ENCODE measurements at regions not wholly inside any gene's neighbourhood (a gene's known extent, or its start where the extent isn't known, plus 50 kb on each side); places are given as distances from the start of the nearest gene placed in this dataset.

DNA sequence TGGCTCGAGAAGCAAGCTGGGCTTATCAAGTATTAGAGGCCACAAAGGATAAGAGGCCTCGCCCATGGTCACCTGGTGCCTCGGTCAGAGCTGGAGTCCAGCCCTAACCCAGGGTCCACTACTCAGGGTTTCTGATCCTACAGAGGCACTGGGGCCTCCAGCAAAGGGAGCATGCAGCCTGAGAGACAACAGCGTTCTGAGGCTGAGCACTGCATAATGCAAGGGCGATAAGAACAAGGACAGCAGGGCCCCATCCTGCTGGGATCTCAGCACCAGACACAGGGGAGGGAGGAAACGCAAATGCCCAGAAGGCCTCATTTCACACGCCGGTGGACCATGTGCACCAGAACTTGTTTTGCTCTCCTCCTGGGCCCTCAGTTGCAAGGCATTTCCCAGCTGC is 63.0 kb downstream of the C5orf15 start:
- DNase-seq: no peak

DNA sequence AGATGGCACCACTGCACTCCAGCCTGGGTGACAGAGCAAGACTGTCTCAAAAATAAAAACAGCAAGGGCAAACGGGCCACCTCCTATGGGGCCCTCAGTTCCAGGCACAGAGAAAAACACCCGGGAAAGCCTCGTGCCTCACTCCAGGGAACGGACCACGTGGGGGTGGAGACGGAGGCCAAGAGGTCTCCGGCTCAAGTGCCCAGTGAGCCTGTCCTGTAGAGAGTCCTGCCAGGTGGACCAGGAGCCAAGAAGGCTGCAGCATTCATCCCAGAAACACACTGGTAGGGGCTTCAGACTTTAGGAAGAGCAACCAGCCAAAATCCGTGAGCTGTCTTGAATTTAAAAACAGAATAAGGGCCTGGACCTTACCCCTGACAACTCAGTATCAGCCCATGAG is 63.8 kb downstream of the C5orf15 start:
- no peak for DNase-seq

DNA sequence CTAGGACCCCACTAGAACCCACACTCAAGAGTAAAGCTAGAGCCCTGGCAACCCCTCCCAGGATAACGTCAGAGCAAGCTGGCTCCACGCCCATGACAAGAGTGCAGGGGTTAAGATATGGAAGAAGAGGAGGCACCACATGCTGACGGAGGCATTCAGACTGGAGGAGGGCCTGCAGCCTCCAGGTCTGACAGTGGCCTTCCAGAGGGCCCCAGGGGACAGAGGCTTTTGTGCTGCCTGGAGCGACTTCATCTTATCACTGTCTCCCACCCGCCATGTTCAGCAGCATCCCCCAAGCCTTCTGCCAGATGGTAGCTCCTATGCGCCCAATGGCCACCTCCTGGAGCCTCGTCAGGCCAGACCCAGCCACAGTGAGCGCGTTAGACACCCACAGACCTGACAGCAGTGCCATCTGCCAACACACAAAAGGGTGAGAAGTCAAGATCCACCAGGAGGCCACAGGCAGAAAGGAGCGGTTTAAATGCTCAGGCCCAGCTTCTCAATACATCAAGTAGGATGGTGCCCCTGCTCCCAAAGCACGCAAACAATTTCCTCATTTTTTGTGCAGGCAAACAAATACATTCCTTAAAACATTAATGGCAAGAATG is 65.8 kb downstream of the C5orf15 start:
- no peak for DNase-seq

DNA sequence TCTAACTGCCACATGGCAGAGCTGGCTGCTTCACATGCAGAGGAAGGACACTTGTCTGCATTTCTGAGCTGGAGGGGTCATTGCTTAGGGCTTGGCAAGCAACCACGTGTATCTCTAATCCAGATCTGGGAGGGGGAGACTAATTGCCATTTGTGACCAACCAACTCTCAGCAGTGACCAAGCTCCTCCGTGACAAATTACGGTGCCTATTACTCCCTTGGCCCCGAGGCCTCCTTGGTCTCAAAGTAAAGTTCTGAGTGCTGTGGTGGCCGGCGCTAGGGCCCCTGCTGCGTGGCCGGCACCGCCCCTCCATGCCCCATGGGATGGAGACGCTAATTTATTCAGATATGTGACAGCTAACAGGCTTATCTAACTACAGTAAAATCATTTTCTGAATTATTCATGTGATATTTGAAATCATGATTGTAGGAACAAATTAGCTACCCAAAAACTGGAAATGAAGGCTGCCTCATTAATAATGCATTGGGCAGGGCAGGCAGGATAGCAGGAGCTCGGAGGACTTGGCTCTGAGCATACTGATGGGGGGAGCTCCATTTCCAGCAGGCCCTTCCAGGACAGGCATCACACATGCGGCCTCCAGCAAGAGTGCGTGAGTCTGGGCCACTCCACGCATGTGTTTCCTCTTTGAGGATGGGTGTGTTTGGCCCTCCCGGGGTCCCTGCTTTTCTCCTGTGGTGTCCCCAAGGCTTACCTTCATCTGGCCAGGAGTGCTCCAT is 67.7 kb downstream of the C5orf15 start:
- DNase-seq: no peak

DNA sequence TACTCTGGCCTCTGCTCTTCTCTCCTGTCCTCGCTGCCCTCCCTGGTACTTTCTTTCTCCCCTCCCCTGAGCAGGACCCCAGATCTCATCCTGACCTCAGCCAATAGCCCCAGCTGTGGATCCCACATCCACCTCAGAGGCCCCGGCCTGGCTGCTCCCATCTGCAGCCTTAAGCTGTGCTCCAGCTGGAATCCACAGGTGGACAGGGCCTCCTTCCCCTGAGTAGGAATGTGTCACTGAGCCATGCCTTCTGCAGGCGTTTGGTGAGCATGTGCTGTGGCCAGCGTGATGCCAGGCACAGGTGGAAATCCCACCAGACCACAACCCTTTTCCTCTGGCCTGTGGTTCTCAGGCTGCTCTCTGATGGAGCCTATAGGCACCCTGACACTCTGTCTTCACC is 68.9 kb downstream of the C5orf15 start:
- no peak for DNase-seq

DNA sequence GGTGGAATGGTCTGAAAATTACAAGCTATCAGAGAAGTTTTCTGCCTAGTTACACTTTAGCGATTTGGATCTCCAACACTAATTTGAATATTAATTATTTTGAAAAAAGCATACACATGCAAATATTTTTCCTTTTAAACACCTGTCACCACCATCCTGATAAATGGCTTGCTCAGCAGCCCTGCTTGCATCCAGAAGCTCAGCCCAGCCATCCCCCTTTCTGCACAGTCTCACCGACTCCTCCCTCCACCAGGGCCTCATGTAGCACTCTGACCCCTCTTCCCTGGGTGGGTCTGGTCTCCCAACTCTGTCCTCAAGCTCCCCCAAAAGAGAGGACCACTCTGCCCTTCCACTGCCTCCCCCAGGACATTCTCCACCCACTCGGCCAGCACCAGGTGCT is 70.0 kb downstream of the C5orf15 start:
- no peak for DNase-seq

DNA sequence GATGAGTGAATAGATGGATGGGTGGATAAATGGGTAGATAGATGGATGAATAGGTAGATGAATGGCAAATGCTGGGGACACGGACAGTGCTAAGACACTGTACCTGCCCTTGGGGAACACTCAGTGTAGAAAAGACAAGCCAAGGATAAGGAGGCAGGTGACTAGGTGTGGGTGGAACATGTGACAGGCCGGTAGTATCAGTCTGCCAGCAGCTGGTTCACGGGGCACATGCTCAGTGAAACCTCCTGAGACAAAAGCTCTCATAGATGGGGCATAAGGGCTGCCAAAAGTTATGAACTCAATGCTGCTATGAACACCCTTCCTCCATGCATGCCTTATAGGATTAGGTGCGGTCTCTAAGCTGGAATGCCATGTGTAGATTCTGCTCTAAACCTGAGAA is 71.0 kb downstream of the C5orf15 start:
- DNase-seq: no peak

DNA sequence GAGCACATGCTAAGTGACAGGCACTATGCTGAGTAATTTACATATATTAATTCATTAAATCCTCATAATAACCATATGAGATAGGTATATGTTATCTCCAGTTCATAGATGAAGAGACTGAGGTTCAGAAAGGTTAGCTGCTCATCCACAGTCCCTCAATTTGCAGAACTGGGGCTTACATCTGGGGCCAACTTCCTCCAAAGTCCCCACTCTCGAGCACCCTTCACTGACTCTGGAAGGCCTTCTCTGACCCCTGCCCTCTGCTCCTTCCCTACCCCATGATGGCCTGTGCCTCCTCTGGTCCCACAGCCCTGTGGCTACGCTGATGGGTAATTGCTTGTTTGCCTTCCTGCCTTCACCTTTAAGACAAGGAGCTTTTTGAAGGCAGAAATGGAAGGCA is 71.6 kb downstream of the C5orf15 start:
- DNase-seq: no peak

DNA sequence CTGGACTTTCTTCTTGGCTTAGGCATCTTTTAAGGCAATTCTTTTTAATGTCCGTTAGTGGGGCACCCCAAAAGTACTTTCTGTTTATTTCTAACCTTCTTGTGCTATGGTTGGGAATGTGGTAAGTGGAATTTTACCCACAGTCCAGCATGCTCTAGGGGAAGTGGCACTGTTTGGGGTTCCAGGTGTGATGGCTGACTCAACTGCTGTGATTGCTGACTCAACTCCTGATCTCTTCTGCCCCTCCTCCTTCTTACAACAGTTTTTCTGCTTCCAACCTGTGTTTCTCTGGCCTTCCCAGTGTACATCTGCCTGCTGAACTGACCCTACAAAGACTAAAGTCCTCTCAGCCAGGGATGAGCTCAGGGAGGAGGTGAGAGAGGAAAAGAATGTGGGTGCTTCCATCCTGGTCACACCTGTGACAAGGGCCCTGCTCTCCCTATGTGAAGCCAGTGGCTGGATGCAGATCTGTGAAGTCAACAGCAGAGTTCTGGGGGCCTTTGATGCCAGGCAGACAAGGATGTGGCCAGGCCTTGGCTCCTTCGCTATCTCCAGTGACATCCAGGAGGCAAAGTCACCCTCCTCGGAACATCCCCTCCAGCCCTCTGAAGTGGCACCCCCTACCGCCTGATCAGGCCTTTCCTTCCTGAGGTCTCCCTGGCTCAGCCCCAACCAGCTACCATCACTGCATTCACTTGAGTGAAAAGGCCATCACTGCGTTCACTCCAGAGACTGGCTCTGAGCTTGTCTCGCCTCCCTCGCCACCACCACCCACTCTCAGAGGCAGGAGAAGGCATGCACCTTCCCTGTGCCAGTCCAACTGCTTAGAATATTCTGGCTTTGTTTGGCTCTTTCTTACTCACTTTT is 72.2 kb downstream of the C5orf15 start:
- DNase-seq: no peak

DNA sequence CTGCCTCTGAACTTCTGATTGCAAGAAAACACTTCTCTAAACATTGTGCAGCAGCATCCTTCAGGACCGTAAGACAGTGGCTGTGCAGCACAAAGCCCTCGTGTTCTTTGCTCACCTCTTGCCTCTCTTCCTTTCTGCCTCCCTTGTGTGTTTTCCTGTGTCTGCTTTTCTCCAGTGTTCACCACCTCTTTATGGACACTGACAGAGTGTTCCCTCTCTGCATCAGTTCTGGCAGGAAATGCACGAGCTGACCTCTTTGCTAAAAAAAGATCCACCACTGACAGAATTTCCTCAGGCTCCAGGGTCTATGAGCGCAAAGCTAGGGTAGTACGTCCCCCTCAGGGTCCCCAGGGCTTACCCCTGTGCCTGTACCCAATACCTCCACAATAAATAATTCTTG is 74.3 kb downstream of the C5orf15 start:
- no peak for DNase-seq

DNA sequence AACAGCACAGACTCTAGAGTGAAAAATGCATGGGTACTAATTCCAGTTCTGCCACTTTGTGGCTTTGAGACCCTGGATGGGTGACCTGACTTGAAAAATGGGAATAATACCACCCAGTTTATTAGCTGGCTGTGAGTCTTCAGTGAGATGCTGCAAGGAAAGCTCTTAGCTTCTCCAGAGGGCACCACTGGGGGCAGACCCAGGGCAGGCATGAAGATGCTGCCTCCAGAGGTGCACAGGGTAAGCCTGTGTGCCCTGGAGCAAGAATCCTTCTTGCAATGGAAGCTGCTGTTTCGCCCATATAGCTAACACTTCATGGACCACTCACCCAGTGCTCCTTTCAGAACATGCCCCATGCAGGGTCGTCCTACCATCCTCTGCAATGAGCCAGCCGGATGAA is 75.7 kb downstream of the C5orf15 start:
- DNase-seq: no peak

DNA sequence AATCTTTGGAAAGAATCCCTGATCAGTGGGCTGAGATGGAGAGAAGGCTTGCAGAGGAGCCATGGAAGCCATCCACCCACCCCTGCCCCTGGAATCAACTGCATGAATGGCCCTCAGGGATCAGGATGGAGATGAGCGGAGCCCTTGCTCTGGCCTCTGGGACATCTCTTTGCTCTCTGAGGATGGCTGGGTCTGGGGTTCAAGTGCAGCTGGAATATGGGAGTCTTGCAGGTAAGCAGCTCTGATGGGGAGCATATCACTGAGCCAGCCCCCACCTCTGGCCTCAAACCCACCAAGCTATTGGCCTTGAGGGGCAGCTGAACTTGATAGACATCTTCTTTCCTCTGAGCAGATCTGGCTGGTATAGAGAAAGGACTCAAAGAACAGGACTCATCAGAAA is 76.1 kb downstream of the C5orf15 start:
- DNase-seq: no peak

DNA sequence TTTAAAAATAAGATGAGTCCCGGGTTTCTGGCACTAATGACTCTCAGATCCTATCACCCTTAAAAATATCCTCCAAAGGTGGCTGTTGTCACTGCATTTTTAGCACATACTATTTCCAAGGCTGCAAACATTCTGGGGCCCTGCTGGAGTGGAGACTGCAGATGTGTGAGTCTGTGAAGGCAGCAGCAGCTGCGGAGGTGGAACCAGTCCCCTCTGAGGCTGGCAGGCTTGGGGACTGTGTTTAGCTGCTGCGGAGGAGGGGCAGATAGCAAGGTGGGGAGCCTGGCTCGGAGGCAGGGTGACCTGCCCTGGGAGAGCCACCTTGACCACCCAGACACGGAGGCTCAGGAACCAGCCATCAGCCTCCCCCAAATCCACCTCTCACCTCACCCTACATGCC is 77.0 kb downstream of the C5orf15 start:
- DNase-seq: no peak

DNA sequence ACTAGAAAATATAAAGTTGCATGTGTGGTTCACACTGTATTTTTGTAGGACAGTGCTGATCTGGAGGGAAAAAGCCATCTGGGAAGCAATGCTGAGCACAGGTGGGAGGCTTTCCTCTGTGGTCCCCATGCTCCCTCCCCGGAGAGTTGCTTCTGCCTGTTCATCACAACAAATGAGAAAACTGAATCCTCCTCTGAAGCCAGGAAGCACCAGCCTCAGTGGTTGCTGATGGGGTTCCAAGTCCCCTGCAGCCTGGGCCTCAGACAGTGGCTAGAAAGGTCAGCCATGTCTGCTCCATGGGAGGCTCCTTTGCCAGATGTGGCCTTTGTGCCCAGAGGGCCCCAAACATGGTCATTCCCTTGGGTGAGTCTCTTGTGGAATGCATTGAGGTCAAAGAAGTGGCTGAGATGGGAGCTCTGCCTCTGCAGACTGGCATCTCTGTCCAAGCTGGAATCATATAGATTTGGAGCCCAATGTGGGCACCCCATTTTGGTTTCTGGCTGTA is 77.6 kb downstream of the C5orf15 start:
- no peak for DNase-seq

DNA sequence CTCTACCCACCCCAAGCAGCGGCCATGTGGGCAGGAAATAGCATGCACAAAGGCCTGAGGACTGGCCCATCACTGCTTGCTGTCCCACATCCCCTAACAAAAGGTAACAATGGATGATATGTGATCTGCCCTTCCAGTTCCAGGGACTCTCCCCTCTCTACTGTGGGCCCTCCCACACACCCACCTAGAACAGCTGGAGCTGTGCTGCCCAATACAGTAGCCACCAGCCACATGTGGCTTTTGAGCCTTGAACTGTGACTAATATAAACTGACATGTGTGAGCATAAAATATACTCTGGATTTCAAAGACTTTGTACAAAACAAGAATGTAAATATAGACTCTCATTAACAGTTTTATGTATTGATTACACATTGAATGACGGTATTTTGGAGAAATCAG is 78.1 kb downstream of the C5orf15 start:
- DNase-seq: no peak

DNA sequence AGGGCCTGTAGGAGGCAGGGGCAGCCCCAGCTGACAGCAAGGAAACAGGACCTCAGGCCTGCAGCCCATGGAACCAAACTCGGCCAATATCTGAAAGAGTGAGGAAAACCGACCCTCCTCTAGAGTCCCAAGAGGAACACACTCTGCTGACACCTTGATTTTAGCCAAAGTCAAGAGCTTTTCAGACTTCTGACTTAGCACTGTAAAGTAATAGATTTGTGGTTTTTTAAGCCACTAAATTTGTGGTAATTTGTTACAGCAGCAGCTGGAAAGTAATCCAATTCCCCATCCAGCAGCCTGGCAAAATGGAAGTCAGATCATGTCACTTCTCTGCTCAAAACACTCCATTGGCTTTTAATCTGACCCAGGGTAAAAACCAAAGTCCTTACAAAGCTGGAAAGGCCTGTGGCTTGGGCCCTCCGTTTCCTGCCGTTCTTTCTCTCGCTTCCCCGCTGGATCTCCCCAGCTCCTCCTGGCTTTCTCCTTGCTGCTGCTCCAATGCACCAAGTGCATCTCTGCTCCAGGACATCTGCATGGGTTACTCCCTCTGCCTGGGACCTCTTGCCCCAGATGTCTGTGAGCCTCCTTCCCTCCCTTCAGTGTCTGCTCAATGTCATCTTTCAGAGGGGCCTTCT is 79.0 kb downstream of the C5orf15 start:
- no peak for DNase-seq

DNA sequence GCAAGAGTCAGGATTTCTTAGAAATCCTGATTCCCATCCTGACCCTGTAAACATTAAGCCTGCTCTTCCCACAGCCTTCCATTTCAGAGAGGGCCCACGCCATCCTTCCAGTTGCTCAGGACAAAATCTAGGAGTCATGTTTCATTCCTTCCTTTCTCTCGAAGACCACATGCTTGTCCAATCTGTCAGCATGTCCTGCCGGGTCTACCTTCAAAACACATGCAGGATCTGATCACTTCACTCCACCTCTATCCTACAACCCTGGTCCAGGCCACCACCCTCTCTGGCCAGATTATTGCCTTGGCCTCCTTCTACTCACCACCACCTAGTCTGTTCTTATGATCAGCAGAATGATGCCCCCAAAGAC is 79.8 kb downstream of the C5orf15 start:
- no peak for DNase-seq

DNA sequence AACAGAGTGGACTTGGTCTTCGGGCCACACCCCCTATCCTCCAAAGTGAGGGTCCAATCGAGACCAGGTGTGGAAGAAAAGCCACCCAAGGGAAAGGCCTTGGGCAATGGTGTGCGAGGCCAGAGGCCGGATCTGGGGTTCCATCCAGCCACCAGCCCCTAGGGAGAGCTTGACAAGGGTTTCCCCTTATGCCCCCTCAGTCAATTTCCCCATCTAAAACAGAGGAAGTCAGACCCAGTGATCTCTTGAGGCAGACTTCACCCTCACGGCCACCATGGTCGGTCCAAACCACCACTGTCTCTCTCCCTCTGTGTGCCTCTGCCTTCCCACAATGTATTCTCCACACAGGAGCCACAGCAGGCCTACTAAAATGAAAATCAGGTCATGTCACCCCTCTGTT is 82.9 kb downstream of the C5orf15 start:
- DNase-seq: no peak

DNA sequence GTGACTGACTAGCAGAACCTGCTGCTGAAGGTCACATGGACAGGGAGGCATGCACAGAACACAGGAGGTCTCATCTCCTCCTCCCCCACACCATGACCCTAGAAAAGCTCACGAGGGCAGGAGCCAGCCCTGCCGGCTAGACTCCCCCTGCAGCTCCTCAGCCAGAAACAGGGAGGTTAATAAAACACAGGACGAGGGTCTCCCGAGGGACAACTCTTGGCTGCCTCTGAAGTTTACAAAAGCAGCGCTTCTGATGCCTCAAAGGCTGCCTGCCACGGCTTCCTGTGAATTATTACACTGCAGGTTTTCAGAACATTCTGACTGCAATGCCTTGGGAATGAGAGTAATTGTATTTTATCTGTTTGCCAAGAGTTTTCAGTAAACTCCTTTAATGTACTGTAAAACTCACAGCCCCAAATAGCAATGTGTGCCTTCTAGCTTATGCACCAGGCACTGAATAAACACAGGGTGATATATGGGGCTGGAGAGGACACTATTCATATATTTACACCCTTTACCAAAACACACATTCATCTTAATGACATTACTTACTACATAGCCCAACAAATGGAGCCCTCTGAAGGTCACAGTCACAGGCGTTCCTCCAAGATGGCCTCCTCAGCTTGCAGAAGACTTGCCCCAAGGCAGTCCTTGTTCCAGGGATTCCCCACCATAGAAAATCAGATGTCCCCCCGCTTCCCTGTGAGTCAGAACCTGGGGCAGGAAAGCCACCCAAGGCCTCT is 83.7 kb downstream of the C5orf15 start:
- peak; percentile 63 for DNase-seq

DNA sequence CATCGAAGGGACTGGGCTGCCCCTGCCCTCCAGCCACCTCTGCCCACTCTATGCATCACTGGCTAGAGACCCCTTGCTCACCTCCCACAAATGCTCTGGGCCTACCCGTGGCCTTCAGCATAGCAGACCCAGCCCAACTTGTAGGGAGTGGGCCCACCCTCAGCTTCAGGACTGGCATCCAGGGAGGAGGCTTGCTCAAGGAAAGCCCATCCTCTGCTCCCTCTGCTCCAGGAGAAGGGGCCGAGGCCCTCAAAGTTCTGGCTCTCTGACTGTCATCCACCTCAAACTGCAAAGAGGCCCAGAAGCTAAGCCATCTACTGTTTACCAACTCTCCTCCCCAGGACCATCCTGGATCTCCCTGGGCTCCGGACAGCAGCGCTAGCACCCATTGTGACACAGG is 84.5 kb downstream of the C5orf15 start:
- DNase-seq: no peak

DNA sequence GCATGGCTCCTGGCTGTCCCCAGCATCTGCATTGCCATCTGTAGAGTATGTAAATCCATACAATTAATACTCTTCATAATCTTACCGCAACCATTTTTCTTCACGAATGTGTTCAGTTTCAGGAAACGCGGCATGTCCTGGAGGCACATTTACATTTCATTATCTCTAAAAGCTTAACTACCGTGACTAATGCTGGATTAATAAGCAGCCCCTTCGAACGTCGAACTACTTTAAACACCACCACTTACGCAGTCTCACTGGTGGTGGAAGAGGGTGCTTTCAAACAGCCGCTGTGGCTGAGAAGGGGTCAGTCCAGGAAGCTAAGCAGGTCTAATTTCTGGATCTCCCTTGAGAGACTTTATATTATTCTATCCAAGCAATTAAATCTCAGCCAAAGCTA is 85.6 kb downstream of the C5orf15 start:
- DNase-seq: peak; percentile 27

DNA sequence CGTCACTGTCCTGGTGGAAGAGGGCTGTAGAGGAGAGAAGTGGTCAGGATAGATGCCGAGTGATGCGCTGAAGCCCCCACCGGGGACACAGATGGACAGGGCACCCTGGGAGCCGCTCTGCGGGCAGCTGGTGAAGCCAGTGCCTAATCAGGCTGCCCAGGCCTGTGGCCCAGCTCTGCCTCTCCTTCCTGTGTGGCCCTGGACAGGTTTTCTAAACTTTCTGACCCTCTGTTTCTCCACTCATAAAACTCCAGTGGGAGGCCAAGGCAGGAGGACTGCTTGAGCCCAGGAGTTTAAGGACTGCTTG is 86.1 kb downstream of the C5orf15 start:
- no peak for DNase-seq
